ENCODE measurements at regions not wholly inside any gene's neighbourhood (a gene's known extent, or its start where the extent isn't known, plus 50 kb on each side); places are given as distances from the start of the nearest gene placed in this dataset.

GRCh38 chr4:135552131-135552530, 1350.5 kb upstream of the PABPC4L start:
- Histone ChIP-seq H3K27ac (no peak overlapping the region), H3K36me3 (no peaks in the 10 kb centered on the region), H3K9me3 (no peaks in the 10 kb centered on the region), H3K27me3 (replicated peaks in 1 of 7) (no peaks in the 10 kb centered on the region), H3K4me1 (no peaks in the 10 kb centered on the region), H3K4me3 (no peak overlapping the region)
- intact Hi-C loops (cut with DNase I; ENCODE audit: low total_unique reads): no loop called here
- TF ChIP-seq, protein P1, sequence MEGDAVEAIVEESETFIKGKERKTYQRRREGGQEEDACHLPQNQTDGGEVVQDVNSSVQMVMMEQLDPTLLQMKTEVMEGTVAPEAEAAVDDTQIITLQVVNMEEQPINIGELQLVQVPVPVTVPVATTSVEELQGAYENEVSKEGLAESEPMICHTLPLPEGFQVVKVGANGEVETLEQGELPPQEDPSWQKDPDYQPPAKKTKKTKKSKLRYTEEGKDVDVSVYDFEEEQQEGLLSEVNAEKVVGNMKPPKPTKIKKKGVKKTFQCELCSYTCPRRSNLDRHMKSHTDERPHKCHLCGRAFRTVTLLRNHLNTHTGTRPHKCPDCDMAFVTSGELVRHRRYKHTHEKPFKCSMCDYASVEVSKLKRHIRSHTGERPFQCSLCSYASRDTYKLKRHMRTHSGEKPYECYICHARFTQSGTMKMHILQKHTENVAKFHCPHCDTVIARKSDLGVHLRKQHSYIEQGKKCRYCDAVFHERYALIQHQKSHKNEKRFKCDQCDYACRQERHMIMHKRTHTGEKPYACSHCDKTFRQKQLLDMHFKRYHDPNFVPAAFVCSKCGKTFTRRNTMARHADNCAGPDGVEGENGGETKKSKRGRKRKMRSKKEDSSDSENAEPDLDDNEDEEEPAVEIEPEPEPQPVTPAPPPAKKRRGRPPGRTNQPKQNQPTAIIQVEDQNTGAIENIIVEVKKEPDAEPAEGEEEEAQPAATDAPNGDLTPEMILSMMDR (IDR thresholded peaks at IDR 0.05 in 8 of 11, conservative IDR thresholded peaks at IDR 0.05 in 3 of 11): no peak
- TF ChIP-seq POLR2A (IDR thresholded peaks at IDR 0.05) (no peak), POLR2AphosphoS5 (IDR thresholded peaks at IDR 0.05) (no peak)
- 65 to 83% (median 70%) methylated on average over 3 of the region's 3 CpGs for WGBS, 5 donors
- DNase-seq: no peak

- Histone ChIP-seq H3K36me3 (no peaks in the 10 kb centered on the region), H3K9me3 (no peaks in the 10 kb centered on the region), H3K27ac (no peak overlapping the region), H3K4me1 (no peaks in the 10 kb centered on the region), H3K4me3 (no peak overlapping the region), H3K27me3 (replicated peaks in 1 of 7) (no peaks in the 10 kb centered on the region)
- intact Hi-C loops (cut with DNase I; ENCODE audit: low total_unique reads): no loop called here
- DNase-seq: no peak
- WGBS, 5 donors: 87 to 98% (median 92%) methylated on average over 2 of the region's 2 CpGs
- no peak for TF ChIP-seq POLR2AphosphoS5 (IDR thresholded peaks at IDR 0.05)
These were observed 1347.1 kb upstream of the PABPC4L start for GRCh38 chr4:135548711-135549110.

- DNase-seq: no peak
- Histone ChIP-seq H3K36me3 (no peaks in the 10 kb centered on the region), H3K4me3 (no peak overlapping the region), H3K4me1 (no peaks in the 10 kb centered on the region), H3K9me3 (no peaks in the 10 kb centered on the region), H3K27ac (no peak overlapping the region), H3K27me3 (replicated peaks in 1 of 7) (no peaks in the 10 kb centered on the region)
- intact Hi-C loops (cut with DNase I; ENCODE audit: low total_unique reads): no loop called here
- WGBS, 5 donors: 65 to 92% (median 86%) methylated on average over 1 of the region's 1 CpG
- TF ChIP-seq, protein P1 (IDR thresholded peaks at IDR 0.05 in 8 of 11, conservative IDR thresholded peaks at IDR 0.05 in 3 of 11): no peak
- no peak for TF ChIP-seq POLR2A (IDR thresholded peaks at IDR 0.05)
- no peak for TF ChIP-seq POLR2AphosphoS5 (IDR thresholded peaks at IDR 0.05)
These were observed 1344.2 kb upstream of the PABPC4L start for GRCh38 chr4:135545616-135546317.

DNA sequence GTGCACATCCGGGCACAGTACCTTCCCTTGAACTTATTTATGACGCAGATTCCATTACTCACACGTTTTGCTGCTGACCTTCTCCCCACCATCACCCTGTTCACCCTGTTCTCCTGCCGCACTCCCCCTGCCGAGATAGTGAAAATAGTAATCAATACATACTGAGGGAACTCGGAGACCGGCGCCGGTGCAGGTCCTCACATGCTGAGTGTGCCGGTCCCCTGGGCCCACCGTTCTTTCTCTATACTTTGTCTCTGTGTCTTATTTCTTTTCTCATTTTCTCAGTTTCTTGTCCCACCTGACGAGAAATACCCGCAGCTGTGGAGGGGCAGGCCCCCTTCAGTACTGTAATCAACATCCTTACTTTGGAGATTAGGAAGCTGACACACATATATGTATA, 1337.1 kb upstream of the PABPC4L start:
- WGBS, 5 donors: 86 to 92% (median 92%) methylated on average over 13 of the region's 13 CpGs

More for the DNA sequence above, 1337.1 kb upstream of the PABPC4L start:
- Histone ChIP-seq H3K27ac (no peak overlapping the region), H3K4me1 (no peaks in the 10 kb centered on the region), H3K27me3 (replicated peaks in 1 of 7) (no peaks in the 10 kb centered on the region), H3K36me3 (no peaks in the 10 kb centered on the region), H3K4me3 (no peak overlapping the region), H3K9me3 (peaks cover 0 to 16% (median 12%) of the 10 kb centered on the region in 8 donors)
- intact Hi-C loops (cut with DNase I; ENCODE audit: low total_unique reads): no loop called here
- peak; percentile 41 for DNase-seq
- TF ChIP-seq POLR2A (IDR thresholded peaks at IDR 0.05) (no peak), POLR2AphosphoS5 (IDR thresholded peaks at IDR 0.05) (no peak)
- TF ChIP-seq, protein P1 (IDR thresholded peaks at IDR 0.05 in 8 of 11, conservative IDR thresholded peaks at IDR 0.05 in 3 of 11): no peak
